Upper lobe of right lung (tissue), 1 donor: ENCODE measurements at regions not wholly inside any gene's neighbourhood (a gene's known extent, or its start where the extent isn't known, plus 50 kb on each side); places are given as distances from the start of the nearest gene placed in this dataset.

Experiments
- ATAC-seq: fragments of 200-7000 bp; cut with Tn5 transposase; one replicate; pipeline ENCODE4 v1.9.1; 2020; ENCODE audit warnings: mild to moderate bottlenecking, moderate library complexity
- DNase-seq: peaks from one replicate; pipeline ENCODE4 v3.0.0-alpha.2; 2020
- H3K27ac ChIP-seq: fragments of 200-600 bp; one replicate; pipeline ENCODE4 v1.8.0; 2022
- H3K27me3 ChIP-seq: fragments of 200-600 bp; one replicate; pipeline ENCODE4 v1.8.0; 2022; ENCODE audit warnings: mild to moderate bottlenecking
- H3K36me3 ChIP-seq: fragments of 200-600 bp; one replicate; pipeline ENCODE4 v1.8.0; 2022
- H3K4me1 ChIP-seq: fragments of 200-600 bp; one replicate; pipeline ENCODE4 v1.8.0; 2022
- H3K4me3 ChIP-seq: fragments of 200-600 bp; one replicate; pipeline ENCODE4 v1.8.0; 2022; ENCODE audit warnings: mild to moderate bottlenecking
- H3K9me3 ChIP-seq: fragments of 200-600 bp; one replicate; pipeline ENCODE4 v1.8.0; 2022
- CTCF ChIP-seq: fragments of 200-600 bp; IDR thresholded peaks from one replicate; pipeline ENCODE4 v1.8.0; 2022; ENCODE audit warnings: antibody characterized with exemption
- intact Hi-C: fragments of 100-400 bp; cut with DNase I; formaldehyde crosslinking; loops from one replicate; pipeline ENCODE4 v1.11.0; 2022
- donor health status: DM: no; HTN: yes; CAD: no; lungs with severe emphysema.

- TF ChIP-seq CTCF: no peak
- Histone ChIP-seq H3K27ac (no peak overlapping the region), H3K27me3 (no peaks in the 10 kb centered on the region), H3K36me3 (no peaks in the 10 kb centered on the region), H3K4me1 (no peaks in the 10 kb centered on the region), H3K9me3 (no peaks in the 10 kb centered on the region), H3K4me3 (no peak overlapping the region)
- ATAC-seq: no peak
- DNase-seq: no peak
- intact Hi-C loops: no loop called here
Measured at GRCh38 chr22:48860557-48860956, 967.1 kb downstream of the BRD1 start.

GRCh38 chr22:48858856-48859255 lies 968.8 kb downstream of the BRD1 start:
- Histone ChIP-seq H3K4me3 (no peak overlapping the region), H3K27ac (no peak overlapping the region), H3K27me3 (no peaks in the 10 kb centered on the region), H3K9me3 (no peaks in the 10 kb centered on the region), H3K36me3 (no peaks in the 10 kb centered on the region), H3K4me1 (no peaks in the 10 kb centered on the region)
- TF ChIP-seq CTCF: no peak
- intact Hi-C loops: no loop called here
- ATAC-seq (no peak), DNase-seq (no peak)

DNA sequence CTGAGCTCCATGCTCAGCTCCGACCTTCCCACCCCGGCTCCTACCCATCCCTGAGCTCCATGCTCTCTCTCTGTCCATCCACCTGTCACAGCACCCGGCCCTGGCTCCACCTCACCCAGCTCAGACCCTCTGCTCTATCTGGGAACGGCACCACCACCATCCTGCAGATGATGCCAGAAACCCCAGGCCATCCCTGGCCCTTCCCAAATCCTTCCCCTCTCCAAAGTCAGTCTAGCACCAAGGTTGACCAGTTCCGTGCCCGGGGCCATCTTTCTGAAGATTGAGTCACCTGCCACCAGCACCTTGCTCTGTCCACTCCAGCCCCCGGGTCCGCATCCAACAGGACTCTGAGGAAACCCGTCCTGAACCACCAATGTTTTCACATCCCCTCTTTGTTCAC lies 969.6 kb downstream of the BRD1 start:
- Histone ChIP-seq H3K9me3 (no peaks in the 10 kb centered on the region), H3K4me3 (no peak overlapping the region), H3K27me3 (no peaks in the 10 kb centered on the region), H3K4me1 (no peaks in the 10 kb centered on the region), H3K27ac (no peak overlapping the region), H3K36me3 (no peaks in the 10 kb centered on the region)
- intact Hi-C loops: no loop called here
- ATAC-seq (no peak), DNase-seq (peak; percentile 34)
- no peak for TF ChIP-seq CTCF

DNA sequence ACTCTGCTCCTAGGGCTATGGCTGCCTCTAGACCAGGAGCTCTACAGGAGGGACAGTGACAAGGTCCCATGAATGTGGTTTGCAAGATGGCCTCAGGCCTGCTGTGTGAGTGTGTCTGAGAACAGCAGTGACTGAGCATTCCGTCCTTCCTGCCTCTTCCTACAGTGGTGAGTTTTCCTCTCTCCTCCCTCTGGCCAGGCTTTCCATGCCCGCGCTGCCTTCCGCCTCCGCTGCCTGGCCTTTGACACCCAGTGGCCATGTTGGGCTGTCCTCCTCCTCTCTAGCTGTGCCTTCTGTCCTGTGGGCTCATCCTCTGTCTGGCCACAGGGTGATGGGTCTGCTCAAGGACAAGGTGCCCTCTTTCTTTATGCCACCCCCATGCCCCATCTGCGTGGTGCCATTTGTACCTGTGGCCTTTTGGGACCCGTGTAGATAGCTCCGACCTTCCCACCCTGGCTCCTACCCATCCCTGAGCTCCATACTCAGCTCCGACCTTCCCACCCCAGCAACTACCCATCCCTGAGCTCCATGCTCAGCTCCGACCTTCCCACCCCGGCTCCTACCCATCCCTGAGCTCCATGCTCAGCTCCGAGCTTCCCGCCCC lies 970.4 kb downstream of the BRD1 start:
- Histone ChIP-seq H3K27ac (no peak overlapping the region), H3K4me3 (no peak overlapping the region), H3K4me1 (no peaks in the 10 kb centered on the region), H3K36me3 (no peaks in the 10 kb centered on the region), H3K9me3 (no peaks in the 10 kb centered on the region), H3K27me3 (no peaks in the 10 kb centered on the region)
- intact Hi-C loops: no loop called here
- TF ChIP-seq CTCF: no peak
- ATAC-seq (no peak), DNase-seq (peak; percentile 40)

DNA sequence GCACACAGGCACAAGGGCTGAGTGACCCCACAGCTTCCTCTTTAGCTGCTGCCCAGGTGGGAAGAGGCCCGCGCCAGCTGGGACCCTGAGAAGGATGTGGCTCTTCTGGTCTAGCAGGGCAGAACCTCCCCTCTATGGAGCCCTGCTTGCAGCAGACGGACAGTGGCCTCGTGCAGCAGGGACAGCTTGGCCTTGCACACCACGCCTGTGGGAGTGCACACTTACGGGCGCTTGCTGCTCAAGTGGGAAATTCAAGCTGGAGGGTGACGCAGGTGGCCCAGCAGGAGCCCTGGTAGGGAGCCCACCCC lies 971.4 kb downstream of the BRD1 start:
- no peak for TF ChIP-seq CTCF
- H3K36me3 ChIP-seq: no peaks in the 10 kb centered on the region
- ATAC-seq: no peak
- no peaks in the 10 kb centered on the region for H3K4me1 ChIP-seq
- no peak overlapping the region for H3K4me3 ChIP-seq
- DNase-seq: no peak
- intact Hi-C loops: no loop called here
- H3K27me3 ChIP-seq: no peaks in the 10 kb centered on the region
- H3K9me3 ChIP-seq: no peaks in the 10 kb centered on the region
- no peak overlapping the region for H3K27ac ChIP-seq
